KG1 (cell line): ENCODE measurements at regions not wholly inside any gene's neighbourhood (a gene's known extent, or its start where the extent isn't known, plus 50 kb on each side); places are given as distances from the start of the nearest gene placed in this dataset.

Experiments
- DNase-seq: peaks from one replicate; lab custom pipeline; 2025; lab: John Stamatoyannopoulos, UW

- no peak for DNase-seq
Measured at GRCh38 chr15:98202256-98202655, 241.8 kb downstream of the ARRDC4 start.

- no peak for DNase-seq
Measured at GRCh38 chr15:98203872-98204660, 243.6 kb downstream of the ARRDC4 start.

- no peak for DNase-seq
Measured at GRCh38 chr15:98207928-98208327, 247.4 kb downstream of the ARRDC4 start.

GRCh38 chr15:98213346-98213979 is 253.0 kb downstream of the ARRDC4 start:
- DNase-seq, result no peak

- DNase-seq, result no peak
Measured at GRCh38 chr15:98216166-98216565, 255.7 kb downstream of the ARRDC4 start.

GRCh38 chr15:98217356-98217755 is 256.9 kb downstream of the ARRDC4 start:
- DNase-seq, result no peak

- DNase-seq, result no peak
Measured at GRCh38 chr15:98221144-98221543, 260.6 kb downstream of the ARRDC4 start.

- no peak for DNase-seq
Measured at GRCh38 chr15:98221577-98221976, 261.1 kb downstream of the ARRDC4 start.

- DNase-seq, result no peak
Measured at GRCh38 chr15:98226149-98226548, 265.6 kb downstream of the ARRDC4 start.

GRCh38 chr15:98226578-98226977 is 266.1 kb downstream of the ARRDC4 start:
- DNase-seq, result no peak

- DNase-seq, result no peak
Measured at GRCh38 chr15:98228846-98229245, 268.3 kb downstream of the ARRDC4 start.

GRCh38 chr15:98230975-98231374 is 270.5 kb downstream of the ARRDC4 start:
- DNase-seq, result no peak

GRCh38 chr15:98231696-98232440 is 271.4 kb downstream of the ARRDC4 start:
- DNase-seq, result no peak

- no peak for DNase-seq
Measured at GRCh38 chr15:98232761-98233160, 272.3 kb downstream of the ARRDC4 start.

- DNase-seq, result no peak
Measured at GRCh38 chr15:98233873-98234272, 273.4 kb downstream of the ARRDC4 start.

- DNase-seq, result no peak
Measured at GRCh38 chr15:98240303-98240702, 279.8 kb downstream of the ARRDC4 start.

- no peak for DNase-seq
Measured at GRCh38 chr15:98241032-98241554, 280.6 kb downstream of the ARRDC4 start.

GRCh38 chr15:98257290-98257689 is 296.8 kb downstream of the ARRDC4 start:
- no peak for DNase-seq

GRCh38 chr15:98263787-98264186 is 303.3 kb downstream of the ARRDC4 start:
- DNase-seq, result no peak

GRCh38 chr15:98266295-98266694 is 305.8 kb downstream of the ARRDC4 start:
- DNase-seq, result no peak

- DNase-seq, result no peak
Measured at GRCh38 chr15:98268163-98268562, 307.7 kb downstream of the ARRDC4 start.

- no peak for DNase-seq
Measured at GRCh38 chr15:98272625-98273024, 312.1 kb downstream of the ARRDC4 start.

- DNase-seq, result no peak
Measured at GRCh38 chr15:98276018-98276417, 315.5 kb downstream of the ARRDC4 start.
